ENCODE measurements at regions not wholly inside any gene's neighbourhood (a gene's known extent, or its start where the extent isn't known, plus 50 kb on each side); places are given as distances from the start of the nearest gene placed in this dataset.

DNA sequence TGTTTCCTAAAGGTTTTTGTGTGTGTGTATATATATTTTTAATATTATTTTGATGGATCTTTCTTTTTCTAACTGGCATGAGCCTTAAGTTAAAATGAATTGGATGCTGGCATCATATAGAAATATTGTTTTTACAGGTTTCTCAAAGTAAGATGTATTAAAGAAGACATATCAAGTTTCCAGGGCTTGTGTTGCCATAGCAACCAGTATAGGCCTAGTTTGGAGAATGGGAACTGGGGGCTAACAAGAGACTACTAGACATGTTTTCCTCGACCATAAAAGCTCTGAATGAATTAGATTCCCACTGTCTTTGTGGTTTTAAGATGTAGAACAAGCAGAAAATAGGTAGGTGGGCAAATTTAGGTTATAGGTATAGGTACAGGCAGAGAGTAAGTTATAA, 771.4 kb downstream of the TUSC7 start:
- TF ChIP-seq, protein P1, sequence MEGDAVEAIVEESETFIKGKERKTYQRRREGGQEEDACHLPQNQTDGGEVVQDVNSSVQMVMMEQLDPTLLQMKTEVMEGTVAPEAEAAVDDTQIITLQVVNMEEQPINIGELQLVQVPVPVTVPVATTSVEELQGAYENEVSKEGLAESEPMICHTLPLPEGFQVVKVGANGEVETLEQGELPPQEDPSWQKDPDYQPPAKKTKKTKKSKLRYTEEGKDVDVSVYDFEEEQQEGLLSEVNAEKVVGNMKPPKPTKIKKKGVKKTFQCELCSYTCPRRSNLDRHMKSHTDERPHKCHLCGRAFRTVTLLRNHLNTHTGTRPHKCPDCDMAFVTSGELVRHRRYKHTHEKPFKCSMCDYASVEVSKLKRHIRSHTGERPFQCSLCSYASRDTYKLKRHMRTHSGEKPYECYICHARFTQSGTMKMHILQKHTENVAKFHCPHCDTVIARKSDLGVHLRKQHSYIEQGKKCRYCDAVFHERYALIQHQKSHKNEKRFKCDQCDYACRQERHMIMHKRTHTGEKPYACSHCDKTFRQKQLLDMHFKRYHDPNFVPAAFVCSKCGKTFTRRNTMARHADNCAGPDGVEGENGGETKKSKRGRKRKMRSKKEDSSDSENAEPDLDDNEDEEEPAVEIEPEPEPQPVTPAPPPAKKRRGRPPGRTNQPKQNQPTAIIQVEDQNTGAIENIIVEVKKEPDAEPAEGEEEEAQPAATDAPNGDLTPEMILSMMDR (conservative IDR thresholded peaks at IDR 0.05), result no peak
- no peak for TF ChIP-seq EZH2 (IDR thresholded peaks at IDR 0.05; ENCODE audit: low read depth)

Data from PC-9 (cell line).